DMS 273 treated with DMSO at 0.1 percent for 48 hours (cell line): ENCODE measurements at regions not wholly inside any gene's neighbourhood (a gene's known extent, or its start where the extent isn't known, plus 50 kb on each side); places are given as distances from the start of the nearest gene placed in this dataset.

Source experiments
- DNase-seq: peaks from one replicate; lab custom pipeline; 2025; lab: John Stamatoyannopoulos, UW

DNA sequence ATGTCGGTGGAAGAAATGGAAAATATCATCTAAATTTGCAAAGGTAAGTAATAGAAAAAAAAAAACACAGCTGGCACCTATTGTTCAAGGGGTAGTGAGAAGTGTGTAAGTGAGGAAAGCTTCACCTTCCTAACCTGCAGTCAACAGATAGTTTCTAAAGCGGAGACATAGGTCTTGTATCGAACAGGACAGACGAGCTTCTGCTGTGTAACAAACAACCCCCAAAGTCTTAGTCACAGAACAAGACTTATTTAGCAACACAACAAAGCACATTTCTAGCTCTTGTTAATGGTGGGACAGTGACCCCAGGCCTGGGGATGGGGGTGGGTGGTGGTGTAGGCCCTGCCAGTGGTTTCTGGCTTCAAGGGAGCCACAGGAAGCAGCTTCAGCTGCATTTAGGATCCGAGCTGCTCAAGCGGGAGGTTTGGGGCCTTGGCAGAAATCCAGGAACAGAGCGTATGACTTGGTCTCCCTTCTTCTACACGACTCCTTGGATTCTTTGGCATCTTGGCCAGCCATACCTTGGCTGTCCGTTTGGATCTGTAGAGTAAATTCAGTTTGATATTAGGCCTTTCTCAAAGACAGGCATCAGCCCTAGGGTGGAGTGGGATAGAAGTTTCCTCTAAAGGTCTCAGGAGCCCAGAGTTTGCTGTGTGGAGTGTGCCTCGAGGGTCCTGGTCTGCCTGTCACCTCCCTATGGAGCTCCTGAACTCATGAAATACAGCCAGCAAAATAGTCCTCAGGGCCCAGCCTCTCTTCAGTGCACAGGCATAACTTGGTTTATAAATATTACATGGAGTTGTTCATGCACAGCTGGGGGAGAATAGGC, 56.9 kb upstream of the SHH start:
- DNase-seq = no peak

- no peak for DNase-seq
Measured at GRCh38 chr7:155867734-155868400, 55.6 kb upstream of the SHH start.

- DNase-seq = no peak
Measured at GRCh38 chr7:155867280-155867679, 55.0 kb upstream of the SHH start.

DNA sequence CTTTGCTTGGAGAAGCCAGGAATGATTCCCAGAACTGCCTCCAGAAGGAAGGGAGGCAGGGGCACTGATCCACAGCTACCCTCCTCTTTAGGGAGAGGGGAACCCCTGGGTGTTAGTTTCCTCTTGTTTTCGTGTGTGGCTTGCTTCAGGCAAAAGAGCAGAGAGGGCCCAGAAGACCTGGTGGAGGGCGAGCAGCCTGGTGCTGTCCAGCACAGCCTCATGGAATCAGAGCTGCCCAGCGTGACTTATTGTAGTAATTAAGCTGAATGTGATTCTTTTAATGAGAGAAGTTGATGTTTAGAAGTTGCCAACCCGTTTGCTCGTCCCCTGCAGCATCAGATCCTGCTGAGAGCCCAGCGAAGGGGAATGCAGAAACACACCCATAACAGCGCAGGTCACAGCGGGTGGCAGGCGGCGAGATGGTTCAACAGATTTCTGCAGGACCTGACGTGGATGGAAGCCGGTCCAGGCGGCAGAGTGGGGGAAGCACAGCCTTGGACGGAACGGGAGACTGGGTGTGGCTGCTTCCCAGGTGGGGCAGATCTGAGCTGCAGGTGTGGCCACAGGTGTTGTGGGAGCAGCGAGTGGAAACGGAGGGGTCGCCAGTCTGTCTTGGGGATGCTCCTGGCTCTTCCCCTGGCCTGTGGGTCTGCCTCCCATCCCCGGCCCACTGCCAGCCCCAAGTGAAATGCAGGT, 53.7 kb upstream of the SHH start:
- no peak for DNase-seq

DNA sequence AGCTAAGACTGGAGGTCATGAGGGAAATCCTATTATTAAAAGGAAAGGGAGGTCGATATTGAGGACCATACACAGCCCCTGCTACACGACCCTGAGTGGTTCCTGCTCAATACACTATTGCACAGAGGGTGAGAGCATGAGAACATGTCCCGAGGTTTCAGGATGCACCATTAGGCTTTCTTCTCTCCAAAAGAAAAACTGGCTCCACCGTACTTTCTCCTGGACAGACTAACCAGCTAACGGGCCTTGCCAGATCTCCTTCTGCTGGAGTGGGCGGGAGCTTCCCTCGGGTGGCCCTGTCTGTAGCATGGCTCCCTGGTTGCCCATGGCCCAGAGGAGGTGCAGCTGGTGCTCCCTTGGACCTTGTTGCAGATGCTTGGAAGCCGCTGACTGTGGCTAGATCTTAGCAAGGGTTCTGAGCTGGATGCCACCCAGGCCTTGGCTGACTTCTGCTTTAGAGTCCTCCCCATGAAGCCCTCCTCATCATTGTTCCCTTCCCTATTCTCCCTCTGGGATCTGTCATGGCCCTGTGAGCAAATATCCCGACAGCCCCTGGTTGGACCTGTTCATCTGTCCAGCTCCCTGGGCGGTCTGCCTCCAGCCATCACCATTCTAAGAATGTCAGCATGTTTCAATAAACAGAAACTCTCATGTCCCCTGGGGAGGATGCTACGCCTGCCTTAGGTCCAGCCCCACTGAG, 52.9 kb upstream of the SHH start:
- DNase-seq = no peak

- DNase-seq = no peak
Measured at GRCh38 chr7:155864271-155864985, 52.2 kb upstream of the SHH start.

GRCh38 chr7:155863721-155864151, 51.5 kb upstream of the SHH start:
- no peak for DNase-seq

DNA sequence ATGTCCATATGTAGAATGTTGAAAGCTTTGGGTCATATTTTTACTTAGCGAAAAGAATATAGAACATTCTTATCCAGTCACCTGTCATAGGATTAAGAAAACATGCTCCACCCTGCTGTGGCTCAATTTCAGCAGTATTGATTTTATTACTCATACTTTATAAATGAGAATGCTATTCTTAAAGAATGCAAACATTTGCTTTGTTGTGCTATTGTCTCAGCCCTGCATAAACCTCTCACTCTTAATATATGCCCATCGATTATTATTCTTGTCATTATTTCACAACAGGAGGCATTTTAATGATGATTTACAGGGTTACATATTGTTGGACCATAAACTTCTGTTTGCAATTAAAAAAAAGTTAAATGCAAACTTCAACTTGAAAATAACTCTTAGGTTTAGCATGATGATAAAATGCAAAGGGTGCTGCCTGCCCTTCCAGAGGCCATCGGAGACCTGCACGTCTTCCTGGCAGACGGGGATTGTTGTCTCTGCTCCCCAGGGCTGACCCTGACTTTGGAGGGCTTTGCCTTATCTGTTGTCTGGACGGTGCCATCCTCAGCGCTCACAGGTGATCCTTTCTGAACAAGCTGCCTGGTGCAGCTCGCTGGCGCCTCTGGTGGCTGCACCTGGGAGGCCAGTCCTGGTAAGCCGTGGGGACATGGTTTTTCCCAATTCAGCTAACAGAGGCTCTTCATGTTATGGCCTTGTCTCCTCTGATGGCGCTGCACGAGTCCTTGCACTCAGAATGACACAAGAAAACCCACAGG, 50.0 kb upstream of the SHH start:
- DNase-seq = no peak
